OCI-LY1 (cell line): ENCODE measurements at regions not wholly inside any gene's neighbourhood (a gene's known extent, or its start where the extent isn't known, plus 50 kb on each side); places are given as distances from the start of the nearest gene placed in this dataset.

ENCODE experiments used
- H2AFZ ChIP-seq: fragments of 200-600 bp; sonication (generic), shearing (Covaris generic); 2 replicates; pipeline ENCODE4 v1.6.0; 2014; ENCODE audit warnings: antibody characterized with exemption, mild to moderate bottlenecking, low read length
- H3F3A ChIP-seq: fragments of 200-600 bp; sonication (generic), shearing (Covaris generic); 2 replicates; pipeline ENCODE4 v1.6.0; 2014; ENCODE audit warnings: mild to moderate bottlenecking, antibody characterized with exemption, low read length, moderate library complexity; ENCODE audit not compliant: insufficient read depth
- H3K27ac ChIP-seq: fragments of 200-600 bp; sonication (generic); 2 replicates; pipeline ENCODE4 v1.5.1; 2014; ENCODE audit warnings: low read length, mixed run types, mild to moderate bottlenecking, low read depth; ENCODE audit not compliant: poor library complexity, severe bottlenecking
- H3K27me3 ChIP-seq: fragments of 200-600 bp; sonication (generic); 2 replicates; pipeline ENCODE4 v1.6.0; 2014; ENCODE audit warnings: antibody characterized with exemption, mild to moderate bottlenecking, low read length, moderate library complexity; ENCODE audit not compliant: insufficient read depth
- H3K36me3 ChIP-seq: fragments of 200-600 bp; sonication (generic); 2 replicates; pipeline ENCODE4 v1.6.1; 2014; ENCODE audit warnings: mild to moderate bottlenecking, antibody characterized with exemption, low read length, moderate library complexity, mixed read lengths; ENCODE audit not compliant: insufficient read depth
- H3K4me1 ChIP-seq: fragments of 200-600 bp; sonication (generic); 2 replicates; pipeline ENCODE4 v1.5.1; 2014; ENCODE audit warnings: mild to moderate bottlenecking, low read length, moderate library complexity; ENCODE audit not compliant: insufficient read depth, severe bottlenecking
- H3K4me2 ChIP-seq: fragments of 200-600 bp; sonication (generic), shearing (Covaris generic); 2 replicates; pipeline ENCODE4 v1.6.1; 2014; ENCODE audit warnings: low read length
- H3K4me3 ChIP-seq: fragments of 200-600 bp; sonication (generic); 2 replicates; pipeline ENCODE4 v1.5.1; 2014; ENCODE audit warnings: low read length, low read depth, mild to moderate bottlenecking, mixed read lengths; ENCODE audit not compliant: poor library complexity, severe bottlenecking
- H3K79me2 ChIP-seq: fragments of 200-600 bp; shearing (Covaris generic); 2 replicates; pipeline ENCODE4 v1.6.1; 2016; ENCODE audit warnings: mixed run types, low read length, mixed read lengths; ENCODE audit not compliant: insufficient read depth
- H3K9ac ChIP-seq: fragments of 200-600 bp; sonication (generic), shearing (Covaris generic); 2 replicates; pipeline ENCODE4 v1.6.1; 2014; ENCODE audit warnings: mild to moderate bottlenecking, low read length, mixed read lengths
- H3K9me2 ChIP-seq: fragments of 200-600 bp; sonication (generic), shearing (Covaris generic); 2 replicates; pipeline ENCODE4 v1.6.1; 2014; ENCODE audit warnings: low read depth, mild to moderate bottlenecking, low read length, mixed read lengths
- H3K9me3 ChIP-seq: fragments of 200-600 bp; shearing (Covaris generic); 2 replicates; pipeline ENCODE4 v1.6.1; 2014; ENCODE audit warnings: low read length, mixed read lengths
- H4K20me1 ChIP-seq: fragments of 200-600 bp; sonication (generic), shearing (Covaris generic); 2 replicates; pipeline ENCODE4 v1.6.0; 2016; ENCODE audit warnings: mild to moderate bottlenecking, low read length; ENCODE audit not compliant: insufficient read depth
- EZH2 ChIP-seq: fragments of 200-600 bp; sonication (generic), shearing (Covaris generic); IDR thresholded peaks from 2 replicates; pipeline ENCODE4 v1.8.0; 2017; ENCODE audit warnings: borderline replicate concordance, mixed run types, mild to moderate bottlenecking, antibody characterized with exemption, low read length, moderate library complexity, mixed read lengths
- TF ChIP-seq, protein P1 (sequence below): fragments of 200-600 bp; sonication (generic), shearing (Covaris generic); IDR thresholded peaks from 2 replicates; pipeline ENCODE4 v1.5.1; 2017; ENCODE audit warnings: mild to moderate bottlenecking, antibody characterized with exemption, low read length, moderate library complexity, mixed read lengths

DNA sequence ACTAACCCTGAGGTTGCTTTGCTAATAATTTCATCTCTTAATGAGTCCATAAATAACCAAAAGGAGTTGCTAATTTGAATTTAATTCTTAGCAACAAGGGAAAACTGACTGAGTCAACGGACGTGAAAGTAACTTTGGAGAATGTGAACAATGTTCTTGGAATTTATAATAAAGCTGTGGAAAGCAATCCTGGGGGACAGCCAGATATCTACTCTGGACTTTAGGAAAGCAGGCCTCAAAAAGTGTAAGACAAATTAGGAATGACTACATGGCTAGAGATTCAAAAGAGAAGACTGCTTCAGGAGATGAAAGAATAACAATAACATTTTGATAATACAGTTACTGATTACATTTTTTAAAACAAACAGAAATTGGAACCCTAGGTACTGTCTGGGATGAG is 318.4 kb upstream of the COL8A1 start:
- no peak overlapping the region for H2AFZ ChIP-seq
- no peak overlapping the region for H3K4me3 ChIP-seq
- H3K27me3 ChIP-seq, result no peaks in the 10 kb centered on the region
- H3K9me3 ChIP-seq, result no peaks in the 10 kb centered on the region
- H3K27ac ChIP-seq, result no peak overlapping the region
- H3F3A ChIP-seq, result no peaks in the 10 kb centered on the region
- no peaks in the 10 kb centered on the region for H3K79me2 ChIP-seq
- no peaks in the 10 kb centered on the region for H3K9me2 ChIP-seq
- no peaks in the 10 kb centered on the region for H3K36me3 ChIP-seq
- no peaks in the 10 kb centered on the region for H4K20me1 ChIP-seq
- no peak overlapping the region for H3K4me2 ChIP-seq
- no peaks in the 10 kb centered on the region for H3K4me1 ChIP-seq
- TF ChIP-seq, protein P1, sequence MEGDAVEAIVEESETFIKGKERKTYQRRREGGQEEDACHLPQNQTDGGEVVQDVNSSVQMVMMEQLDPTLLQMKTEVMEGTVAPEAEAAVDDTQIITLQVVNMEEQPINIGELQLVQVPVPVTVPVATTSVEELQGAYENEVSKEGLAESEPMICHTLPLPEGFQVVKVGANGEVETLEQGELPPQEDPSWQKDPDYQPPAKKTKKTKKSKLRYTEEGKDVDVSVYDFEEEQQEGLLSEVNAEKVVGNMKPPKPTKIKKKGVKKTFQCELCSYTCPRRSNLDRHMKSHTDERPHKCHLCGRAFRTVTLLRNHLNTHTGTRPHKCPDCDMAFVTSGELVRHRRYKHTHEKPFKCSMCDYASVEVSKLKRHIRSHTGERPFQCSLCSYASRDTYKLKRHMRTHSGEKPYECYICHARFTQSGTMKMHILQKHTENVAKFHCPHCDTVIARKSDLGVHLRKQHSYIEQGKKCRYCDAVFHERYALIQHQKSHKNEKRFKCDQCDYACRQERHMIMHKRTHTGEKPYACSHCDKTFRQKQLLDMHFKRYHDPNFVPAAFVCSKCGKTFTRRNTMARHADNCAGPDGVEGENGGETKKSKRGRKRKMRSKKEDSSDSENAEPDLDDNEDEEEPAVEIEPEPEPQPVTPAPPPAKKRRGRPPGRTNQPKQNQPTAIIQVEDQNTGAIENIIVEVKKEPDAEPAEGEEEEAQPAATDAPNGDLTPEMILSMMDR, result no peak
- no peak for TF ChIP-seq EZH2
- no peak overlapping the region for H3K9ac ChIP-seq

DNA sequence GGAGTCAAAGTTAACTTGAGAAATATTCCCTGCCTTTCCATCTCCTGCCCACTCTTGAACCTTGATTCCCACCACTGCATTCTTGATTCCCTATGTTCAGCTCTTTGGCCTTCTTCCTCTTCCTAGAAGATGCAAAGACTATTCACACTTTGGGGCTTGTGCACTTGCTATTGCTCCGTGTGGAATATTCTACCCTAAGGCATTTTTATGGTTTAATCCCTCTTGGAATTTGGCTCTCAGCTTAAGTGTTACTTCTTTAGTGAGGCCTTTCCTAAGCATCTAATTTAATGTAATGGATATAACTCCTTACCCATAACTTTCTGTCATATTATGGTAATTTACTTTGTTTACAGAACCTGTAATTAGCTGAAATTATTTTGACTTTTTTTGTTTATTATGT is 318.9 kb upstream of the COL8A1 start:
- Histone ChIP-seq H3K4me1 (no peaks in the 10 kb centered on the region), H3K9me3 (no peaks in the 10 kb centered on the region), H4K20me1 (no peaks in the 10 kb centered on the region), H3K79me2 (no peaks in the 10 kb centered on the region), H2AFZ (no peak overlapping the region), H3K36me3 (no peaks in the 10 kb centered on the region), H3K27me3 (no peaks in the 10 kb centered on the region), H3K4me3 (no peak overlapping the region), H3K9me2 (no peaks in the 10 kb centered on the region), H3F3A (no peaks in the 10 kb centered on the region), H3K27ac (no peak overlapping the region), H3K4me2 (no peak overlapping the region), H3K9ac (no peak overlapping the region)
- no peak for TF ChIP-seq EZH2
- TF ChIP-seq, protein P1, result no peak

DNA sequence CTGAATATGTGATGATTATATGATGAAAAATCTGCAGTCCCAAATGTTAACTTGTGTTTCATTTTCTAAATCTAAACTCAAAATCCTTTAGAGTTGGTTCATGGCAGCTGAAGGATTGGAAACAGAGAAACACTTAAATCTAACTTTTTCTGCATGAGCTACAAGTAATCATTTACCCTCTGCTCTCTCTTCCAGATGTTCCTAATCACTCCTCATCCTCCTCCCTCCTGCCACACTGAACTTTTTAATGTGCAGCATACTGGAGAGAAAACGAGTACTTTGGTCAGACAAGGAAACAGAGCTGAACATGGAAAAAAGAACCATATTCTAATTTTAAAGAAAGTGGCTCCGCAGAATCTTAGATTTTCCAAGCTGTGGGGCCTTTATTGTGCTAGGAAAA is 321.2 kb upstream of the COL8A1 start:
- Histone ChIP-seq H4K20me1 (no peaks in the 10 kb centered on the region), H3K36me3 (no peaks in the 10 kb centered on the region), H3K4me3 (no peak overlapping the region), H3K27me3 (no peaks in the 10 kb centered on the region), H3K27ac (no peak overlapping the region), H3K9ac (no peak overlapping the region), H2AFZ (no peak overlapping the region), H3K9me3 (no peaks in the 10 kb centered on the region), H3K9me2 (no peaks in the 10 kb centered on the region), H3K4me2 (no peak overlapping the region), H3K79me2 (no peaks in the 10 kb centered on the region), H3F3A (no peaks in the 10 kb centered on the region), H3K4me1 (no peaks in the 10 kb centered on the region)
- TF ChIP-seq, protein P1, result no peak
- no peak for TF ChIP-seq EZH2
